ENCODE measurements at regions not wholly inside any gene's neighbourhood (a gene's known extent, or its start where the extent isn't known, plus 50 kb on each side); places are given as distances from the start of the nearest gene placed in this dataset.

GRCh38 chr4:31482691-31483090, 762.5 kb downstream of the PCDH7 start:
- TF ChIP-seq SUZ12 (IDR thresholded peaks at IDR 0.05; ENCODE audit: extremely low read depth, insufficient read depth, insufficient read length) (no peak), YY1 (IDR thresholded peaks at IDR 0.05; ENCODE audit: insufficient read depth, insufficient read length) (no peak)

Measured in NT2/D1 (cell line).